IMR-90 (cell line): ENCODE measurements at regions not wholly inside any gene's neighbourhood (a gene's known extent, or its start where the extent isn't known, plus 50 kb on each side); places are given as distances from the start of the nearest gene placed in this dataset.

Experiments
- ATAC-seq: fragments of 200-7000 bp; cut with Tn5 transposase; 2 replicates; pipeline ENCODE4 v1.9.1; 2020; ENCODE audit warnings: low read depth, mild to moderate bottlenecking, moderate library complexity
- BruUV-seq: library from RNA; stranded (reverse); fragments of 400-500 nt; replicated peaks from 2 replicates; lab custom pipeline; 2021; lab: Mats Ljungman, UMichigan
- CTCF ChIA-PET: fragments of 300-600 bp; formaldehyde crosslinking; extraction: SDS; loops from one replicate; lab custom pipeline; 2021; ENCODE audit warnings: antibody characterized with exemption; lab: Yijun Ruan, JAX
- POLR2A ChIA-PET: fragments of 300-600 bp; sonication (Branson Sonifier 250); formaldehyde crosslinking; loops from one replicate; lab custom pipeline; 2022; ENCODE audit warnings: antibody characterized with exemption; ENCODE audit not compliant: unreplicated experiment; lab: Charles Lee
- DNase-seq: peaks from one replicate; pipeline ENCODE4 v3.0.0; 2013
- H2AFZ ChIP-seq: replicated peaks from 2 replicates; pipeline ENCODE3; 2013; ENCODE audit warnings: low read length, mild to moderate bottlenecking; ENCODE audit not compliant: poor library complexity
- H2AK5ac ChIP-seq: 2 replicates; pipeline ENCODE4 v1.6.1; 2013; ENCODE audit warnings: low read depth, low read length, inconsistent platforms
- H2AK9ac ChIP-seq: replicated peaks from 2 replicates; pipeline ENCODE3; 2013; ENCODE audit warnings: mild to moderate bottlenecking, low read depth, low read length, moderate library complexity; ENCODE audit not compliant: poor library complexity
- H2BK120ac ChIP-seq: 2 replicates; pipeline ENCODE4 v1.6.1; 2013; ENCODE audit warnings: low read depth, low read length, inconsistent platforms
- H2BK15ac ChIP-seq: 3 replicates; pipeline ENCODE4 v1.6.1; 2013; ENCODE audit warnings: low read depth, low read length, inconsistent platforms
- H2BK20ac ChIP-seq: 2 replicates; pipeline ENCODE4 v1.6.1; 2013; ENCODE audit warnings: low read depth, mild to moderate bottlenecking, inconsistent platforms, low read length, moderate library complexity
- H2BK5ac ChIP-seq: 2 replicates; pipeline ENCODE4 v1.6.1; 2013; ENCODE audit warnings: mild to moderate bottlenecking, low read depth, low read length, inconsistent platforms; ENCODE audit not compliant: poor library complexity, severe bottlenecking
- H3K14ac ChIP-seq: replicated peaks from 2 replicates; pipeline ENCODE4 v1.6.1; 2013; ENCODE audit warnings: low read depth, low read length, inconsistent platforms
- H3K18ac ChIP-seq: 2 replicates; pipeline ENCODE4 v1.6.1; 2013; ENCODE audit warnings: low read depth, low read length, control low read depth
- H3K23ac ChIP-seq: 2 replicates; pipeline ENCODE4 v1.6.1; 2013; ENCODE audit warnings: low read depth, low read length, inconsistent platforms
- H3K27ac ChIP-seq: 2 replicates; pipeline ENCODE4 v1.5.1; 2013; ENCODE audit warnings: mild to moderate bottlenecking, control low read depth, low read length; ENCODE audit not compliant: insufficient read depth
- H3K27me3 ChIP-seq: 2 replicates; pipeline ENCODE4 v1.6.1; 2013; ENCODE audit warnings: low read length; ENCODE audit not compliant: control insufficient read depth, insufficient read depth
- H3K36me3 ChIP-seq: 2 replicates; pipeline ENCODE4 v1.6.1; 2013; ENCODE audit warnings: low read length, mixed read lengths; ENCODE audit not compliant: control insufficient read depth, insufficient read depth
- H3K4ac ChIP-seq: 2 replicates; pipeline ENCODE4 v1.6.1; 2013; ENCODE audit warnings: low read depth, low read length, inconsistent platforms
- H3K4me1 ChIP-seq: 2 replicates; pipeline ENCODE4 v1.6.1; 2013; ENCODE audit warnings: low read length, mixed read lengths; ENCODE audit not compliant: control insufficient read depth, insufficient read depth
- H3K4me2 ChIP-seq: 2 replicates; pipeline ENCODE4 v1.6.1; 2013; ENCODE audit warnings: low read depth, mild to moderate bottlenecking, control low read depth, low read length, moderate library complexity
- H3K4me3 ChIP-seq: 2 replicates; pipeline ENCODE4 v1.5.1; 2013; ENCODE audit warnings: low read depth, mild to moderate bottlenecking, control low read depth, low read length, moderate library complexity; ENCODE audit not compliant: insufficient read depth
- H3K56ac ChIP-seq: 2 replicates; pipeline ENCODE4 v1.6.1; 2013; ENCODE audit warnings: low read length, inconsistent platforms; ENCODE audit not compliant: insufficient read depth; ENCODE audit errors: extremely low read depth
- H3K79me1 ChIP-seq, 2 experiments: 2 replicates each; pipeline ENCODE4 v1.6.1; 2013; ENCODE audit warnings: low read length in 2 of 2, inconsistent platforms in 1 of 2, low read depth in 1 of 2
- H3K9ac ChIP-seq: 2 replicates; pipeline ENCODE4 v1.6.1; 2013; ENCODE audit warnings: low read depth, low read length, control low read depth
- H3K9me1 ChIP-seq: 2 replicates; pipeline ENCODE4 v1.6.1; 2013; ENCODE audit warnings: low read length, inconsistent platforms; ENCODE audit not compliant: insufficient read depth
- H3K9me3 ChIP-seq: 2 replicates; pipeline ENCODE4 v1.6.1; 2013; ENCODE audit warnings: low read length; ENCODE audit not compliant: control insufficient read depth, insufficient read depth
- H4K20me1 ChIP-seq: 2 replicates; pipeline ENCODE4 v1.6.1; 2013; ENCODE audit warnings: low read length, inconsistent platforms; ENCODE audit not compliant: insufficient read depth
- H4K5ac ChIP-seq: 2 replicates; pipeline ENCODE4 v1.6.1; 2013; ENCODE audit warnings: mild to moderate bottlenecking, low read depth, low read length, control low read depth
- H4K8ac ChIP-seq, 2 experiments: 2 replicates each; pipeline ENCODE4 v1.6.1; 2013; ENCODE audit warnings: low read depth in 2 of 2, low read length in 2 of 2, control low read depth in 1 of 2, inconsistent platforms in 1 of 2
- H4K91ac ChIP-seq: 2 replicates; pipeline ENCODE4 v1.6.1; 2013; ENCODE audit warnings: low read depth, low read length, inconsistent platforms; ENCODE audit not compliant: insufficient read depth
- BHLHE40 ChIP-seq: fragments of 150-350 bp; IDR thresholded peaks from 2 replicates; pipeline ENCODE4 v1.6.1; 2016; ENCODE audit warnings: mild to moderate bottlenecking, low read depth, low read length
- CEBPB ChIP-seq: IDR thresholded peaks from 2 replicates; pipeline ENCODE4 v1.6.1; 2012; ENCODE audit warnings: low read depth, low read length, improper control_type of control experiment
- CHD1 ChIP-seq: IDR thresholded peaks from 2 replicates; pipeline ENCODE4 v1.6.1; 2012; ENCODE audit warnings: low read depth, low read length, improper control_type of control experiment
- FOS ChIP-seq: fragments of 150-350 bp; IDR thresholded peaks from 2 replicates; pipeline ENCODE4 v1.6.1; 2016; ENCODE audit warnings: low read depth, low read length
- MAFK ChIP-seq: IDR thresholded peaks from 2 replicates; pipeline ENCODE4 v1.6.1; 2012; ENCODE audit warnings: low read depth, low read length, improper control_type of control experiment
- MAZ ChIP-seq: IDR thresholded peaks from 2 replicates; pipeline ENCODE4 v1.6.1; 2012; ENCODE audit warnings: low read depth, mild to moderate bottlenecking, low read length, improper control_type of control experiment, moderate library complexity, borderline replicate concordance
- MXI1 ChIP-seq: IDR thresholded peaks from 2 replicates; pipeline ENCODE4 v1.6.1; 2012; ENCODE audit warnings: low read depth, mild to moderate bottlenecking, low read length, moderate library complexity, borderline replicate concordance
- NFE2L2 ChIP-seq: fragments of 150-350 bp; IDR thresholded peaks from 2 replicates; pipeline ENCODE4 v1.6.1; 2016; ENCODE audit warnings: low read depth, mild to moderate bottlenecking, low read length
- POLR2A ChIP-seq: IDR thresholded peaks from 2 replicates; pipeline ENCODE4 v1.6.1; 2012; ENCODE audit warnings: mild to moderate bottlenecking, low read depth, low read length
- RAD21 ChIP-seq: IDR thresholded peaks from 2 replicates; pipeline ENCODE4 v1.6.1; 2012; ENCODE audit warnings: low read length, improper control_type of control experiment
- RCOR1 ChIP-seq: IDR thresholded peaks from 2 replicates; pipeline ENCODE4 v1.6.1; 2012; ENCODE audit warnings: mild to moderate bottlenecking, low read length, improper control_type of control experiment; ENCODE audit not compliant: insufficient replicate concordance
- RFX5 ChIP-seq: IDR thresholded peaks from 2 replicates; pipeline ENCODE4 v1.8.0; 2012; ENCODE audit warnings: low read depth, mild to moderate bottlenecking, low read length, moderate library complexity
- SMC3 ChIP-seq: fragments of 150-350 bp; IDR thresholded peaks from 2 replicates; pipeline ENCODE4 v1.6.1; 2016; ENCODE audit warnings: low read depth, mild to moderate bottlenecking, antibody characterized with exemption, low read length, moderate library complexity
- WGBS, 2 experiments: methylation state at CpG; one replicate each; pipeline versions ENCODE4 v1.1.5 to v1.1.7; 2013; ENCODE audit warnings: missing lambda C conversion rate in 2 of 2; ENCODE audit not compliant: insufficient read length in 1 of 2; ENCODE audit errors: extremely low coverage in 2 of 2; 5-methylcytosine and 5-hydroxymethylcytosine counted together
- dilution Hi-C: fragments of 300-500 bp; cut with HindIII; formaldehyde crosslinking; loops from one replicate; pipeline ENCODE4 v1.14.3; 2018; ENCODE audit warnings: low sequenced_read_pairs; ENCODE audit not compliant: unreplicated experiment
- in situ Hi-C: fragments of 300-500 bp; cut with MboI; formaldehyde crosslinking; loops from 3 replicates; pipeline ENCODE4 v1.14.3; 2019; ENCODE audit warnings: low sequenced_read_pairs, inconsistent platforms, mixed read lengths
- intact Hi-C: fragments of 100-400 bp; cut with micrococcal nuclease; formaldehyde crosslinking; loops from 2 replicates; pipeline ENCODE4 v1.10.0; 2022
- TF ChIP-seq, protein P1 (sequence below): conservative IDR thresholded peaks from 2 replicates; pipeline ENCODE4 v1.5.1; 2012; ENCODE audit warnings: mild to moderate bottlenecking, low read depth, low read length, improper control_type of control experiment
- TF ChIP-seq, protein P2 (sequence below): fragments of 150-350 bp; IDR thresholded peaks from 2 replicates; pipeline ENCODE4 v1.6.1; 2017; ENCODE audit warnings: mild to moderate bottlenecking, antibody characterized with exemption, low read length, low read depth
- TF ChIP-seq, protein P3 (sequence below): fragments of 150-350 bp; IDR thresholded peaks from 2 replicates; pipeline ENCODE4 v1.6.1; 2016; ENCODE audit warnings: low read depth, mild to moderate bottlenecking, low read length, moderate library complexity, borderline replicate concordance

DNA sequence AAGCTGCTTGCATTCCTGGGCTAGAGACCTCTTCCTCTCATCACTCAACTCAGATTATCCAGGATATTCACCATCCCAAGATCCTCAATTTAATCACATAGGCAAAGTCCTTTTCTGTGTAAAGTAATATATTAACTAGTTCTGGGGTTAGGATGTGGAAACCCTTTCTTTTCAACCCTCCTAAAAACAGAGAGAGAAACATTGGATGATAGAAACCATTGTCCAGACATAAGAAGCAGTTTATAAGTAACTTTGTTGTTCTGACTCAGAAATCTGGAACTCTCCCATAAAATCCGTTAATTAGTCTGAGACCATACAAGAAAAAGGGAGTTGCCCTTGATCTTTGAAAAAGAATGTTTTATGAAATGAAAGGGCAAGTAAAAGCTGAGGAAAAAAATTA is 817.1 kb upstream of the CDH9 start:
- Histone ChIP-seq H2BK15ac (no peak overlapping the region), H2AK9ac (no peak overlapping the region), H2BK5ac (no peak overlapping the region), H3K79me1 (no peaks in the 10 kb centered on the region), H3K23ac (no peak overlapping the region), H3K27ac (no peak overlapping the region), H4K91ac (no peak overlapping the region), H4K20me1 (no peaks in the 10 kb centered on the region), H3K4me1 (no peaks in the 10 kb centered on the region), H3K4me3 (no peak overlapping the region), H3K4ac (no peak overlapping the region), H2AK5ac (no peak overlapping the region), H3K56ac (no peak overlapping the region), H3K9ac (no peak overlapping the region), H4K8ac (no peak overlapping the region), H2BK120ac (no peak overlapping the region), H3K27me3 (no peaks in the 10 kb centered on the region), H2AFZ (no peak overlapping the region), H3K18ac (no peak overlapping the region), H4K5ac (no peak overlapping the region), H3K14ac (no peak overlapping the region), H2BK20ac (no peak overlapping the region), H3K9me1 (no peaks in the 10 kb centered on the region), H3K4me2 (no peak overlapping the region), H3K9me3 (0 out of 2 replicates have a peak, but pooled peaks cover 3% of the 10 kb centered on the region), H3K36me3 (no peaks in the 10 kb centered on the region)
- intact Hi-C loops = no loop called here
- in situ Hi-C loops = no loop called here
- dilution Hi-C loops = no loop called here
- CTCF ChIA-PET = no interaction called here
- POLR2A ChIA-PET = no interaction called here
- TF ChIP-seq RCOR1 (no peak), CHD1 (no peak), POLR2A (no peak), CEBPB (no peak), MXI1 (no peak), RAD21 (no peak), MAFK (no peak), NFE2L2 (no peak), SMC3 (no peak), MAZ (no peak), RFX5 (no peak), BHLHE40 (no peak), FOS (no peak)
- TF ChIP-seq, protein P1, sequence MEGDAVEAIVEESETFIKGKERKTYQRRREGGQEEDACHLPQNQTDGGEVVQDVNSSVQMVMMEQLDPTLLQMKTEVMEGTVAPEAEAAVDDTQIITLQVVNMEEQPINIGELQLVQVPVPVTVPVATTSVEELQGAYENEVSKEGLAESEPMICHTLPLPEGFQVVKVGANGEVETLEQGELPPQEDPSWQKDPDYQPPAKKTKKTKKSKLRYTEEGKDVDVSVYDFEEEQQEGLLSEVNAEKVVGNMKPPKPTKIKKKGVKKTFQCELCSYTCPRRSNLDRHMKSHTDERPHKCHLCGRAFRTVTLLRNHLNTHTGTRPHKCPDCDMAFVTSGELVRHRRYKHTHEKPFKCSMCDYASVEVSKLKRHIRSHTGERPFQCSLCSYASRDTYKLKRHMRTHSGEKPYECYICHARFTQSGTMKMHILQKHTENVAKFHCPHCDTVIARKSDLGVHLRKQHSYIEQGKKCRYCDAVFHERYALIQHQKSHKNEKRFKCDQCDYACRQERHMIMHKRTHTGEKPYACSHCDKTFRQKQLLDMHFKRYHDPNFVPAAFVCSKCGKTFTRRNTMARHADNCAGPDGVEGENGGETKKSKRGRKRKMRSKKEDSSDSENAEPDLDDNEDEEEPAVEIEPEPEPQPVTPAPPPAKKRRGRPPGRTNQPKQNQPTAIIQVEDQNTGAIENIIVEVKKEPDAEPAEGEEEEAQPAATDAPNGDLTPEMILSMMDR = no peak
- TF ChIP-seq, protein P2, sequence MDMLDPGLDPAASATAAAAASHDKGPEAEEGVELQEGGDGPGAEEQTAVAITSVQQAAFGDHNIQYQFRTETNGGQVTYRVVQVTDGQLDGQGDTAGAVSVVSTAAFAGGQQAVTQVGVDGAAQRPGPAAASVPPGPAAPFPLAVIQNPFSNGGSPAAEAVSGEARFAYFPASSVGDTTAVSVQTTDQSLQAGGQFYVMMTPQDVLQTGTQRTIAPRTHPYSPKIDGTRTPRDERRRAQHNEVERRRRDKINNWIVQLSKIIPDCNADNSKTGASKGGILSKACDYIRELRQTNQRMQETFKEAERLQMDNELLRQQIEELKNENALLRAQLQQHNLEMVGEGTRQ = no peak
- TF ChIP-seq, protein P3, sequence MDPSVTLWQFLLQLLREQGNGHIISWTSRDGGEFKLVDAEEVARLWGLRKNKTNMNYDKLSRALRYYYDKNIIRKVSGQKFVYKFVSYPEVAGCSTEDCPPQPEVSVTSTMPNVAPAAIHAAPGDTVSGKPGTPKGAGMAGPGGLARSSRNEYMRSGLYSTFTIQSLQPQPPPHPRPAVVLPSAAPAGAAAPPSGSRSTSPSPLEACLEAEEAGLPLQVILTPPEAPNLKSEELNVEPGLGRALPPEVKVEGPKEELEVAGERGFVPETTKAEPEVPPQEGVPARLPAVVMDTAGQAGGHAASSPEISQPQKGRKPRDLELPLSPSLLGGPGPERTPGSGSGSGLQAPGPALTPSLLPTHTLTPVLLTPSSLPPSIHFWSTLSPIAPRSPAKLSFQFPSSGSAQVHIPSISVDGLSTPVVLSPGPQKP = no peak
- WGBS, 2 experiments = no CpG with 5 or more reads among the region's 1 CpG
- BruUV-seq = no TSS peak
- no peak for DNase-seq
- no peak for ATAC-seq
